Esophagus muscularis mucosa (tissue), 4 donors: ENCODE measurements at regions not wholly inside any gene's neighbourhood (a gene's known extent, or its start where the extent isn't known, plus 50 kb on each side); places are given as distances from the start of the nearest gene placed in this dataset.

ENCODE experiments used
- DNase-seq: peaks from one replicate; pipeline ENCODE4 v3.0.0-alpha.2; 2017; ENCODE audit errors: extremely low spot score
- H3K27ac ChIP-seq, 4 donors: fragments of 200-600 bp; sonication (generic); replicated peaks in 1 of 4; 1 replicate in 3 of 4; 2 replicates in 1 of 4; pipeline ENCODE4 v1.5.1; 2016 to 2019; ENCODE audit warnings: mild to moderate bottlenecking in 1 of 4
- H3K27me3 ChIP-seq, 4 donors: fragments of 200-600 bp; sonication (generic); one replicate each; pipeline versions ENCODE4 v1.5.1 to v1.6.0; 2016 to 2019
- H3K36me3 ChIP-seq, 4 donors: fragments of 200-600 bp; sonication (generic); one replicate each; pipeline ENCODE4 v1.5.1; 2016 to 2019
- H3K4me1 ChIP-seq, 4 donors: fragments of 200-600 bp; sonication (generic); one replicate each; pipeline ENCODE4 v1.5.1; 2016 to 2019
- H3K4me3 ChIP-seq, 4 donors: fragments of 200-600 bp; sonication (generic); 1 replicate in 2 of 4; 2 replicates in 2 of 4; pipeline ENCODE4 v1.5.1; 2016 to 2019; ENCODE audit warnings: mild to moderate bottlenecking in 4 of 4, moderate library complexity in 1 of 4
- H3K9me3 ChIP-seq, 4 donors: fragments of 200-600 bp; sonication (generic); 1 replicate in 3 of 4; 2 replicates in 1 of 4; pipeline ENCODE4 v1.5.1; 2016 to 2019
- EP300 ChIP-seq: sonication (generic); formaldehyde crosslinking; IDR thresholded peaks from one replicate; pipeline ENCODE4 v1.6.1; 2017; ENCODE audit warnings: antibody characterized with exemption
- POLR2A ChIP-seq: fragments of 450-650 bp; IDR thresholded peaks from one replicate; pipeline ENCODE4 v1.6.1; 2017; ENCODE audit warnings: antibody characterized with exemption, moderate library complexity, mild to moderate bottlenecking, low read depth
- POLR2AphosphoS5 ChIP-seq, 2 donors: sonication (generic); formaldehyde crosslinking; IDR thresholded peaks; one replicate each; pipeline ENCODE4 v1.6.1; 2017; ENCODE audit warnings: antibody characterized with exemption in 2 of 2
- WGBS: methylation state at CpG from one replicate; pipeline ENCODE4 v1.1.5; 2018; 5-methylcytosine and 5-hydroxymethylcytosine counted together
- intact Hi-C: fragments of 100-400 bp; cut with DNase I; formaldehyde crosslinking; loops from one replicate; pipeline ENCODE4 v1.15.1; 2023
- TF ChIP-seq, protein P1 (sequence below), 3 experiments: fragments of 200-600 bp in 2 of 3; fragments of 450-650 bp in 1 of 3; sonication (generic) in 2 of 3; IDR thresholded peaks; one replicate each; pipeline ENCODE4 v1.5.1; 2017 to 2019; ENCODE audit warnings: antibody characterized with exemption in 3 of 3, mild to moderate bottlenecking in 2 of 3, moderate library complexity in 1 of 3

DNA sequence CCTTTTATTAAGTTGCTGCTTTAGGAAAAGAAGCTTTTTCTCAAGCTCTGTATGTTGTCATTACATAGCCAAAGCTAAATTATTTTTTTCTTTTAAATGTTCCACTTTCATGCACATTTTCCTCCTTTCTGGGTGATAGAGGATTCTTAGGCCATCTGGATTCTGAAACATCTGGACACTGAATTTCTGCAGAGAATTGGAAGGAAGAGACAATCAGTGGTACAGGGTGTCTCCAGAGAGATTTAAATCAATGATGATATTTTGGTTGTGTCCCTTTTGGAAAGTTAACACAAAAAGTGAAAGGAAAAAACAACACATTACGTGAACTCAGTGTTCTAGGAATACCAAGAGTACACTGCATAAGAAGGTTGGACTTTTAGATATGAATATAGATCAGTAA is 211.4 kb upstream of the PKN2 start:
- no peak for TF ChIP-seq POLR2A
- no peak for TF ChIP-seq POLR2AphosphoS5 (IDR thresholded peaks at IDR 0.05)
- TF ChIP-seq, protein P1, sequence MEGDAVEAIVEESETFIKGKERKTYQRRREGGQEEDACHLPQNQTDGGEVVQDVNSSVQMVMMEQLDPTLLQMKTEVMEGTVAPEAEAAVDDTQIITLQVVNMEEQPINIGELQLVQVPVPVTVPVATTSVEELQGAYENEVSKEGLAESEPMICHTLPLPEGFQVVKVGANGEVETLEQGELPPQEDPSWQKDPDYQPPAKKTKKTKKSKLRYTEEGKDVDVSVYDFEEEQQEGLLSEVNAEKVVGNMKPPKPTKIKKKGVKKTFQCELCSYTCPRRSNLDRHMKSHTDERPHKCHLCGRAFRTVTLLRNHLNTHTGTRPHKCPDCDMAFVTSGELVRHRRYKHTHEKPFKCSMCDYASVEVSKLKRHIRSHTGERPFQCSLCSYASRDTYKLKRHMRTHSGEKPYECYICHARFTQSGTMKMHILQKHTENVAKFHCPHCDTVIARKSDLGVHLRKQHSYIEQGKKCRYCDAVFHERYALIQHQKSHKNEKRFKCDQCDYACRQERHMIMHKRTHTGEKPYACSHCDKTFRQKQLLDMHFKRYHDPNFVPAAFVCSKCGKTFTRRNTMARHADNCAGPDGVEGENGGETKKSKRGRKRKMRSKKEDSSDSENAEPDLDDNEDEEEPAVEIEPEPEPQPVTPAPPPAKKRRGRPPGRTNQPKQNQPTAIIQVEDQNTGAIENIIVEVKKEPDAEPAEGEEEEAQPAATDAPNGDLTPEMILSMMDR (IDR thresholded peaks at IDR 0.05), result no peak
- TF ChIP-seq EP300, result no peak
- Histone ChIP-seq H3K9me3 (no peaks in the 10 kb centered on the region), H3K27ac (no peak overlapping the region), H3K4me3 (no peak overlapping the region), H3K27me3 (no peaks in the 10 kb centered on the region), H3K36me3 (no peaks in the 10 kb centered on the region), H3K4me1 (peaks cover under 1 to 12% (median 4%) of the 10 kb centered on the region in 4 donors)
- DNase-seq, result no peak
- intact Hi-C loops, result no loop called here
- 71% methylated on average over 1 of the region's 1 CpG for WGBS

DNA sequence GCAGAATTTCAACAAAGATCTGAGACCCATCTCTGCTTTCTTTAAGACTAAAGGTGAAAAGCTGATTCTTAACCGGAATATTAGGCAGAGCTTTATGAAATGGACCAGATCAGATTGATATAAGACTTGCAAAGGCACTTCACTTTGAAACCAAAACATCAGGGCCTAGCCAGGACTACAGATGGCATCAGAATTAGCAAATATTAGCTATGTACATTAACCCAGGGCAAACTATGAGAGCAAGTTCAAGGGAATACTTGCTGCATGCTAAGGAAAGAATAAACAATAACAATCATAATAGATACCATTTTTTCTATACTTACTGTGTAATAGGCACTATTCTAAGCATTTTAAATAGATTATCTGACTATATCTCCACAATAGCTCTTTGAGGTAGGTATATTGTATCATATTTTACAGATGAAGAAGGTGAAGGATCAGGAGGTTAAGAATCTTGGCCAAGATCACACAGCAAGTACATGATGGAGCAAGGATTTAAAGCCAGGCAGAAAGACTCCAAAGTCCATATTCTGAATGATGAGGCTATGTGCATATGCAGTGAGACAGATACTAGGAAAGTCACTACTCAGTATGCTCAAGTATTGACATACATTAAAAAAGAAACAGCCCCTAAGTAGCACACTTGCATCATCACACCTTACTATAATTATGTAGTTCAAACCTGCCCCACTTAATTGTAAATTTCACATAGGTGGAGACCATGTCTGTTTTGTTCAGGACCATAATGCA is 209.3 kb upstream of the PKN2 start:
- no peak overlapping the region for H3K4me3 ChIP-seq
- intact Hi-C loops, result no loop called here
- 74% methylated on average over 1 of the region's 1 CpG for WGBS

DNA sequence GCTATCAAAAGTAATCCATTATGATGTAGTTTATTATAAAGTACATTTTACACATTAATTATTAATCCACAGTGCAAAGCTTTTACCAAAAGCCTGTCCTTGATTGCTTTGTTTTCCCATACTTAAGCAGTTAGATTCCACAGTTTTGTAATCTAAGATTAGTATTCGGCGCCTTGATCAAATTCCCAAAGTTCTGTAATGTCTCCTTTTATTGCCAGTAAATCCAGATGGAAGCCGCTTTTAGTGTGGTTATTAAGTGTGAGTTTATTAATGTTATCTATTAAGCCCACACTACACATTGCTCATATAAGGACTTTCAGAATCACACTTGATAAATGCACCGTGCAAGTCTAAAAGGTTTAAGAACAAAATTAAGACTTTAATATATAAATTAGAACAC is 199.2 kb upstream of the PKN2 start:
- DNase-seq, result no peak
- no peaks in the 10 kb centered on the region for H3K9me3 ChIP-seq
- no peaks in the 10 kb centered on the region for H3K27me3 ChIP-seq
- H3K27ac ChIP-seq, result no peak overlapping the region
- H3K4me1 ChIP-seq, result peaks cover 0 to 9% (median 5%) of the 10 kb centered on the region in 4 donors
- intact Hi-C loops, result no loop called here
- no peaks in the 10 kb centered on the region for H3K36me3 ChIP-seq
- WGBS, result 85% methylated on average over 4 of the region's 4 CpGs
- TF ChIP-seq POLR2A (no peak), POLR2AphosphoS5 (IDR thresholded peaks at IDR 0.05) (no peak), EP300 (no peak)
- TF ChIP-seq, protein P1 (IDR thresholded peaks at IDR 0.05), result no peak
- H3K4me3 ChIP-seq, result no peak overlapping the region

More for the DNA sequence above, 209.3 kb upstream of the PKN2 start:
- Histone ChIP-seq H3K9me3 (no peaks in the 10 kb centered on the region), H3K36me3 (no peaks in the 10 kb centered on the region), H3K4me1 (peaks cover 8 to 23% (median 14%) of the 10 kb centered on the region in 4 donors), H3K27me3 (no peaks in the 10 kb centered on the region), H3K27ac (no peak overlapping the region)
- no peak for DNase-seq
- TF ChIP-seq, protein P1 (IDR thresholded peaks at IDR 0.05), result no peak
- TF ChIP-seq EP300, result no peak
- TF ChIP-seq POLR2AphosphoS5 (IDR thresholded peaks at IDR 0.05), result no peak
- TF ChIP-seq POLR2A, result no peak

DNA sequence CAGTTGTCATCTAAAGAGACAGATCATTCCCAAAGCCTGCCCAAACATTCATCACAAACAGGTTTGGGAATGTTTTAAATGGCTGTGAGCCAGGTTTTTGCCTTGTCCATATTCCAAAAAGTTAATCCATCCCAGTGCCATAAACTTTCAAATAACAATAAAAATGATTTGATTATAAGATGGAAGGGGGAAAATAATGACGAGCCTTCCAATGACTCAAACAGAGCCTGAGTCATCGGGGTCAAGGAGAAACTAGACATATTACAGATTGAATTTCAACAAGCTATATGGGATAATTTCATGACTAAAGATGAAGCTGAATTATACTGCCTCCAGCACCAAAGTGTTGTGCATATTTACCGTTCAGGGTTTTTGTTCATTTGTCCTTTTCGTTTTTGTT is 195.8 kb upstream of the PKN2 start:
- Histone ChIP-seq H3K27me3 (no peaks in the 10 kb centered on the region), H3K4me3 (no peak overlapping the region), H3K36me3 (no peaks in the 10 kb centered on the region), H3K4me1 (peaks cover 0 to 9% (median 5%) of the 10 kb centered on the region in 4 donors), H3K9me3 (no peaks in the 10 kb centered on the region), H3K27ac (no peak overlapping the region)
- DNase-seq, result no peak
- TF ChIP-seq, protein P1 (IDR thresholded peaks at IDR 0.05), result no peak
- TF ChIP-seq POLR2A (no peak), POLR2AphosphoS5 (IDR thresholded peaks at IDR 0.05) (no peak), EP300 (no peak)
- intact Hi-C loops, result no loop called here
- 33% methylated on average over 4 of the region's 4 CpGs for WGBS
